ENCODE measurements at regions not wholly inside any gene's neighbourhood (a gene's known extent, or its start where the extent isn't known, plus 50 kb on each side); places are given as distances from the start of the nearest gene placed in this dataset.

DNA sequence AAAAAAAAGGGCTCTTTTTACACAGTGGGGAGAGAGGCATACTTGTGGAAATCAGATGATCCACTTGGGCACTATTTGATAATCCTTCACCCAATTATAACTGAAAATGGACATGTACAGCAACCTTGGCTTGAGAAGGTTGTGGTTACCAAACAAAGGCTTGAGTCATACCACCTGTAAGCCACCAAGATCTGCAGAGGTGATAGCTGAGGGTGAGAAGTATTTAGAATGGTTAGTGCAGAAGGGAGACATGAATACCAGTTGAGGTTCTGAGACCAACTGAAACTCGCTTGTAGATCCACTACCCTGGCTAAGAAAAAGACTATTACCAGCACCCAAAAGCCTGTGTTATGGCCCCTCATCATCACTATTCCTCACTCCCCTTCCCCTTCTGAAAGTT is 614.0 kb downstream of the STIM2 start:
- H3K4me3 ChIP-seq (ENCODE audit: control insufficient read depth, low read depth, low read length): no peak overlapping the region
- TF ChIP-seq, protein P1, sequence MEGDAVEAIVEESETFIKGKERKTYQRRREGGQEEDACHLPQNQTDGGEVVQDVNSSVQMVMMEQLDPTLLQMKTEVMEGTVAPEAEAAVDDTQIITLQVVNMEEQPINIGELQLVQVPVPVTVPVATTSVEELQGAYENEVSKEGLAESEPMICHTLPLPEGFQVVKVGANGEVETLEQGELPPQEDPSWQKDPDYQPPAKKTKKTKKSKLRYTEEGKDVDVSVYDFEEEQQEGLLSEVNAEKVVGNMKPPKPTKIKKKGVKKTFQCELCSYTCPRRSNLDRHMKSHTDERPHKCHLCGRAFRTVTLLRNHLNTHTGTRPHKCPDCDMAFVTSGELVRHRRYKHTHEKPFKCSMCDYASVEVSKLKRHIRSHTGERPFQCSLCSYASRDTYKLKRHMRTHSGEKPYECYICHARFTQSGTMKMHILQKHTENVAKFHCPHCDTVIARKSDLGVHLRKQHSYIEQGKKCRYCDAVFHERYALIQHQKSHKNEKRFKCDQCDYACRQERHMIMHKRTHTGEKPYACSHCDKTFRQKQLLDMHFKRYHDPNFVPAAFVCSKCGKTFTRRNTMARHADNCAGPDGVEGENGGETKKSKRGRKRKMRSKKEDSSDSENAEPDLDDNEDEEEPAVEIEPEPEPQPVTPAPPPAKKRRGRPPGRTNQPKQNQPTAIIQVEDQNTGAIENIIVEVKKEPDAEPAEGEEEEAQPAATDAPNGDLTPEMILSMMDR (conservative IDR thresholded peaks at IDR 0.05; ENCODE audit: control insufficient read depth, insufficient read depth, low read depth, low read length): no peak
- DNase-seq (ENCODE audit: low read depth): no peak

DNA sequence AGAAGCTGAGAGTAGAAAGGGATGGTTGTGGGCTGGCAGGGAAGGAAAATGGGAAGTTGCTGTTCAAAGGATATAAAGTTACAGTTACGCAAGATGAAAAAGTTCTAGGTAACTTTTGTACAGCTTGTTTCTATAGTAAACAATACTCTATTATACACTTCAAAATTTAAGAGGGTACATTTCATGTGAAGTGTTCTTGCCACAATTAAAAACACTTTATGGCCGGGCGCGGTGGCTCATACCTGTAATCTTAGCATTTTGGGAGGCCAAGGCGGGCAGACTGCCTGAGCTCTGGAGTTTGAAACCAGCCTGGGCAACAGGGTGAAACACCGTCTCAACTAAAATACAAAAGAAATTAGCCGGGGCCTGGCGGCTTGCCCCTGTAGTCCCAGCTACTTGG is 623.6 kb downstream of the STIM2 start:
- H3K4me3 ChIP-seq (ENCODE audit: control insufficient read depth, low read depth, low read length): no peak overlapping the region
- TF ChIP-seq, protein P1 (conservative IDR thresholded peaks at IDR 0.05; ENCODE audit: control insufficient read depth, insufficient read depth, low read depth, low read length): no peak

DNA sequence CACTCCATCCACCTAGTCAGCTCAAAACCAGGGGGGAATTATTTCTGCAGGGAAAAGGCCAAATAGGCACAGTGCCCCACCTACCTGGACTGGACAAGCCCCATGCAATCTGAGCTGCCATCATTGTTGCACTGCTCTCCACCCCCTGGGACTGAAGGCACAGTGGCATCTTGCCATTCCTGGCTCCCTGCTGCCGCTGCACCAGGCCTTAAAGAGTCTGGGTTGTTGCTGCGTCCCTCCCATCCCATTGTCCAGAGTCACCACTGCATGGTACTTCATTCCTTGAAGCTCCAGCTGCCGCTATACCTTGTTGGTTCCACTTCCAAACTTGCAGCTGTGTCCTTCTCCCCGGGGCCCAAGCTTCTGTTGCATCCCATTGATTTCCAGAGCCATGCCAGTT is 629.7 kb downstream of the STIM2 start:
- H3K4me3 ChIP-seq (ENCODE audit: control insufficient read depth, low read depth, low read length): no peak overlapping the region
- no peak for DNase-seq (ENCODE audit: low read depth)
- TF ChIP-seq, protein P1 (conservative IDR thresholded peaks at IDR 0.05; ENCODE audit: control insufficient read depth, insufficient read depth, low read depth, low read length): no peak

More for the DNA sequence above, 623.6 kb downstream of the STIM2 start:
- DNase-seq (ENCODE audit: low read depth): no peak

DNA sequence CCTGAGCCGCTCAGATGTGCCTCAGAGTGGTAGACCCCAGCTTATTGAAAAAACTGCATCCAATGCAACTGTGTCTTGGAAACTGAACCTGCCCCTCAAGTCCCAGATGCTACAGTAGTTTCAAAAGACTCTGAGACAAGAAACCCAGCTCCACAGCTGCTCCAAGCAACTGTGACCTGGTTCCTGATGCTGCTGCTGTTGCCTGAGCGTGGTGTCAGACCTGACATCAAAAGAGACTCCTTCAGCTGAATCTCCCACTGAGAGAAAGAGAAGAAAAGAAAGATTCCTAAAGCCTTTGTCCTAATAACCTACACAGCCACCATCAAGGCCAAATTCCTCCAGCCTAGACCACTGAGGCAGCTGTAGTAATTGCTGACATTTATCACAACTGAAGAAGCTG is 630.1 kb downstream of the STIM2 start:
- no peak for DNase-seq (ENCODE audit: low read depth)
- no peak overlapping the region for H3K4me3 ChIP-seq (ENCODE audit: control insufficient read depth, low read depth, low read length)
- TF ChIP-seq, protein P1 (conservative IDR thresholded peaks at IDR 0.05; ENCODE audit: control insufficient read depth, insufficient read depth, low read depth, low read length): no peak

DNA sequence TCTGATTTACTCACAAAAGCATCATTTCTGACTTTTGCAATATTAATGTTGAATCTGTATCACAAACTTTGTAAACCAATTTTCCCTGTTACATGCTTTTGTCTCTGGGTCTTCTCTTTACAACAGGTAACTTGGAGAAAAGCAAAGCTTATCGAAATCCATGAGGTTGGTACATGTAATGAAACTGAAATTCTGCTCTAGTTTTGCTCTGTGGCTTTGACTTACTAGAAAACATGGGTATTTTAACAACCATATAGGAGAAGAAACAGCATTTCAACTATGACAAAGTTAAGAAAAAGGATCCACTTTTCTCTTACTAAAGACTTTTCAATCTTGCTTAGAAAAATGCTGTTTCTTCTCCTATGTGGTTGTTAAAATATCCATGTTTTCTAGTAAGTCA is 645.8 kb downstream of the STIM2 start:
- TF ChIP-seq, protein P1 (conservative IDR thresholded peaks at IDR 0.05; ENCODE audit: control insufficient read depth, insufficient read depth, low read depth, low read length): no peak
- H3K4me3 ChIP-seq (ENCODE audit: control insufficient read depth, low read depth, low read length): no peak overlapping the region
- DNase-seq (ENCODE audit: low read depth): no peak

DNA sequence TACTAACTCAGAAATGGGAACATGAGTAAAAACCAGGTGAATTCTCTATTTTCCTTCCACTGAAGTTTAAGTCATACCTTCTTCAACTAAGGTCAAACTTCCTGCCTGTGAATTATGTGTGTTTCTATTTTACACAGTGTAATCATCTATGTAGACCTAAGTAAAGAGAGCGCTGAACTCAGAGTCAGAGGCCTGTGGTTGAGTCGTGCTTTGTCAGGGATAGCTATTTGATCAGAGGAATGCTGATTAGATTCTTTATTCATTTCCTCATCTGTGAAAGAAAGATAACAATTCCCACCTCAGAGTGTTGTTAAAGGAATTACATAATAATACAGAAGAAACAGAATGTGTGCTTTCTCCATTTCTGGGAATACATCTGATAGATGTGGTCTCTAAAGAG is 654.1 kb downstream of the STIM2 start:
- DNase-seq (ENCODE audit: low read depth): no peak
- no peak overlapping the region for H3K4me3 ChIP-seq (ENCODE audit: control insufficient read depth, low read depth, low read length)
- TF ChIP-seq, protein P1 (conservative IDR thresholded peaks at IDR 0.05; ENCODE audit: control insufficient read depth, insufficient read depth, low read depth, low read length): no peak

DNA sequence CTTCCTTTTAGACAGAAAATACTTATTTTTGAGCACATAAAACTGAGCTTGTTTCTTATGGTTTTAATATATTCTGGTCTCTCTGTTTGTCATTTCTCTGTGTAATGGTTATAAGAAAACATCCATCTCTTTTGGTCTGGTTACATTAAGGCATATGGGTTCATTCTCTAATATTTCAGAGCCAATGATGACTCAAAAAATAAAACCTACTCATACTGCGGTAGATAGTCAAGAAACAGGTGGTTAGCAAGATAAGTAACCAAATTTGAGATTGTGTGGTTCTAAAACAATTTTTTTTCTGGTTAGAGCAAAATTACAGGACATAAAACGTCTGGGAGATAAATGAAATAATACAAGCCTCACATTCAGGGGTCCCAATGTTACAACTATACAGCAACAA is 654.5 kb downstream of the STIM2 start:
- no peak overlapping the region for H3K4me3 ChIP-seq (ENCODE audit: control insufficient read depth, low read depth, low read length)
- TF ChIP-seq, protein P1 (conservative IDR thresholded peaks at IDR 0.05; ENCODE audit: control insufficient read depth, insufficient read depth, low read depth, low read length): no peak
- no peak for DNase-seq (ENCODE audit: low read depth)

Measured in fibroblast of mammary gland (primary cell).